ENCODE measurements at regions not wholly inside any gene's neighbourhood (a gene's known extent, or its start where the extent isn't known, plus 50 kb on each side); places are given as distances from the start of the nearest gene placed in this dataset.

- TF ChIP-seq POLR2A (IDR thresholded peaks at IDR 0.05) (no peak), CTCF (IDR thresholded peaks at IDR 0.05) (no peak)
Measured at GRCh38 chr5:66356011-66356565, 212.0 kb downstream of the SREK1 start.
